ENCODE measurements at regions not wholly inside any gene's neighbourhood (a gene's known extent, or its start where the extent isn't known, plus 50 kb on each side); places are given as distances from the start of the nearest gene placed in this dataset.

- WGBS, 2 donors = 27 to 60% methylated on average over 1 to 3 of the region's 39 CpGs
- intact Hi-C loops (cut with DNase I) = loop anchor here (10.0 kb wide), 1 partner anchor 432 kb away; no protein-coding TSS in a partner anchor
- peak overlapping the region in 2 of 4 donors; percentile 15 to 51 for H3K4me3 ChIP-seq
- peaks cover 4 to 78% (median 6%) of the 10 kb centered on the region in 4 donors for H3K27me3 ChIP-seq
- H3K27ac ChIP-seq = peak overlapping the region in 2 of 4 donors; percentile 25 to 86
- DNase-seq = no peak
- TF ChIP-seq CTCF (IDR thresholded peaks at IDR 0.05) (peak in 4 of 6 experiments; percentile 26 to 47 (median 38)), POLR2A (IDR thresholded peaks at IDR 0.05) (no peak)
- H3K9me3 ChIP-seq = no peaks in the 10 kb centered on the region
- peaks cover 3 to 43% (median 10%) of the 10 kb centered on the region in 3 donors for H3K4me1 ChIP-seq
- H3K36me3 ChIP-seq = no peaks in the 10 kb centered on the region
These were observed 149.7 kb upstream of the ZNF536 start for GRCh38 chr19:30222428-30222873.

GRCh38 chr19:30222992-30223865 lies 149.0 kb upstream of the ZNF536 start:
- Histone ChIP-seq H3K27ac (peak overlapping the region in 3 of 4 donors; percentile 5 to 86 (median 81)), H3K36me3 (no peaks in the 10 kb centered on the region), H3K9me3 (no peaks in the 10 kb centered on the region), H3K27me3 (peaks cover 5 to 86% (median 8%) of the 10 kb centered on the region in 4 donors), H3K4me1 (peaks cover 10 to 50% (median 14%) of the 10 kb centered on the region in 3 donors), H3K4me3 (peak overlapping the region in 3 of 4 donors; percentile 6 to 54 (median 24))
- no peak for DNase-seq
- intact Hi-C loops (cut with DNase I) = loop anchor here (10.0 kb wide), 1 partner anchor 432 kb away; no protein-coding TSS in a partner anchor
- WGBS, 2 donors = 16 to 17% methylated on average over 31 to 36 of the region's 36 CpGs
- no peak for TF ChIP-seq POLR2A (IDR thresholded peaks at IDR 0.05)
- TF ChIP-seq CTCF (IDR thresholded peaks at IDR 0.05) = peak in 3 of 6 experiments; percentile 32 to 56 (median 38)

DNA sequence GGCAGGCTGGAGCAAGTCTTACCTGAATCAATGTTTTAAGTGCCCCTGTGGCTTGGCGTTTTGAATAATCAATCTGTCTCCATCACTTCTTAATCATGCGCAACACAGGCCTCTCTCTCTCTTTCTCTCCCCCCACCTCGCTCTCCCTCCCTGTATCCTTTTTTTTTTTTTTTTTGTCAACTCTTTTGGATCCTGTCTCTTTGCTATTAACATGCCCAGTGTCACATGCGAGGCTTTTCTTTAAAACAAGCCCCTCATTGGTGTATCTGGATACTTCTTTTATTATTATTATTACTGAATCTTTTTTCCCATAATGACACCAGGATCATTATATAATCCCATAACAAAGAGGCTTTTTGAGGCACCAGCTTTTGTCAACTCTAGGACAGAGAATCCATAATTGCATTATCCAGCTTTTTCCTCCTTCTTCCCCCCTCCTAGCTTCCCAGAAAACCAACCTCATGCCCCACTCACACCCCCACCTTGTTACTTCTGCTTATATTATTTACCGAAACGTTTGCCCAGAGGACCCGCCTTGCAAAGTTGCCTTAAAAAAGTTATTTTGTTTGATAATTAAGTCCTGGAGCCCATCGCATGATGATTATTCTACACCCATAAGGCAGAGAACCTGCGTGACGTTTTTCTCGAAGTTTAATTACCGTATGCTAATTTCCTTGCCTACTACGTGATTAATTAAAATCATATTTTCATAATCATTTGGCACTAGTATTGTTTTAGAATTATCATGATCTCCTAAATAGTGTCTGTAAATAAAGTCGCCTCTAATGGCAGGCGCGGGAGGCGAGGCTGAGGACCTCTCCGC lies 148.1 kb upstream of the ZNF536 start:
- DNase-seq = no peak
- H3K27ac ChIP-seq = peak overlapping the region in 3 of 4 donors; percentile 71 to 86 (median 81)
- TF ChIP-seq POLR2A (IDR thresholded peaks at IDR 0.05) = no peak
- no peak for TF ChIP-seq CTCF (IDR thresholded peaks at IDR 0.05)

GRCh38 chr19:30224689-30225606 lies 147.2 kb upstream of the ZNF536 start:
- Histone ChIP-seq H3K4me3 (peak overlapping the region; percentile 46 to 87 (median 58)), H3K27ac (peak overlapping the region; percentile 62 to 86 (median 78)), H3K27me3 (peaks cover 5 to 100% (median 9%) of the 10 kb centered on the region in 4 donors), H3K36me3 (no peaks in the 10 kb centered on the region), H3K4me1 (peaks cover 14 to 63% (median 16%) of the 10 kb centered on the region in 3 donors), H3K9me3 (no peaks in the 10 kb centered on the region)
- intact Hi-C loops (cut with DNase I) = loop anchor here (10.0 kb wide), 1 partner anchor 430 kb away; no protein-coding TSS in a partner anchor
- WGBS, 2 donors = 6 to 10% methylated on average over 27 to 41 of the region's 43 CpGs
- no peak for DNase-seq
- no peak for TF ChIP-seq CTCF (IDR thresholded peaks at IDR 0.05)
- no peak for TF ChIP-seq POLR2A (IDR thresholded peaks at IDR 0.05)

More for the DNA sequence above, 148.1 kb upstream of the ZNF536 start:
- H3K27me3 ChIP-seq = peaks cover 5 to 94% (median 9%) of the 10 kb centered on the region in 4 donors
- no peaks in the 10 kb centered on the region for H3K9me3 ChIP-seq
- H3K4me1 ChIP-seq = peaks cover 14 to 59% (median 16%) of the 10 kb centered on the region in 3 donors
- H3K36me3 ChIP-seq = no peaks in the 10 kb centered on the region
- intact Hi-C loops (cut with DNase I) = loop anchor here (10.0 kb wide), 1 partner anchor 431 kb away; no protein-coding TSS in a partner anchor
- 19% methylated on average over 18 of the region's 18 CpGs for WGBS, 2 donors
- H3K4me3 ChIP-seq = peak overlapping the region in 3 of 4 donors; percentile 46 to 87 (median 64)

All from esophagus squamous epithelium (tissue), 5 donors.